ENCODE measurements at regions not wholly inside any gene's neighbourhood (a gene's known extent, or its start where the extent isn't known, plus 50 kb on each side); places are given as distances from the start of the nearest gene placed in this dataset.

- TF ChIP-seq ZNF462 (CRISPR knock-in tag; IDR thresholded peaks at IDR 0.05) (no peak), STAT1 (IDR thresholded peaks at IDR 0.05; ENCODE audit: unreplicated experiment) (no peak), NANOG (IDR thresholded peaks at IDR 0.05; ENCODE audit: borderline replicate concordance) (no peak)
- TF ChIP-seq, protein P1, sequence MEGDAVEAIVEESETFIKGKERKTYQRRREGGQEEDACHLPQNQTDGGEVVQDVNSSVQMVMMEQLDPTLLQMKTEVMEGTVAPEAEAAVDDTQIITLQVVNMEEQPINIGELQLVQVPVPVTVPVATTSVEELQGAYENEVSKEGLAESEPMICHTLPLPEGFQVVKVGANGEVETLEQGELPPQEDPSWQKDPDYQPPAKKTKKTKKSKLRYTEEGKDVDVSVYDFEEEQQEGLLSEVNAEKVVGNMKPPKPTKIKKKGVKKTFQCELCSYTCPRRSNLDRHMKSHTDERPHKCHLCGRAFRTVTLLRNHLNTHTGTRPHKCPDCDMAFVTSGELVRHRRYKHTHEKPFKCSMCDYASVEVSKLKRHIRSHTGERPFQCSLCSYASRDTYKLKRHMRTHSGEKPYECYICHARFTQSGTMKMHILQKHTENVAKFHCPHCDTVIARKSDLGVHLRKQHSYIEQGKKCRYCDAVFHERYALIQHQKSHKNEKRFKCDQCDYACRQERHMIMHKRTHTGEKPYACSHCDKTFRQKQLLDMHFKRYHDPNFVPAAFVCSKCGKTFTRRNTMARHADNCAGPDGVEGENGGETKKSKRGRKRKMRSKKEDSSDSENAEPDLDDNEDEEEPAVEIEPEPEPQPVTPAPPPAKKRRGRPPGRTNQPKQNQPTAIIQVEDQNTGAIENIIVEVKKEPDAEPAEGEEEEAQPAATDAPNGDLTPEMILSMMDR (conservative IDR thresholded peaks at IDR 0.05; ENCODE audit: low read depth in 2 of 2) = no peak
Observed at GRCh38 chr9:36729906-36730305, 157.2 kb downstream of the MELK start (continued).

DNA sequence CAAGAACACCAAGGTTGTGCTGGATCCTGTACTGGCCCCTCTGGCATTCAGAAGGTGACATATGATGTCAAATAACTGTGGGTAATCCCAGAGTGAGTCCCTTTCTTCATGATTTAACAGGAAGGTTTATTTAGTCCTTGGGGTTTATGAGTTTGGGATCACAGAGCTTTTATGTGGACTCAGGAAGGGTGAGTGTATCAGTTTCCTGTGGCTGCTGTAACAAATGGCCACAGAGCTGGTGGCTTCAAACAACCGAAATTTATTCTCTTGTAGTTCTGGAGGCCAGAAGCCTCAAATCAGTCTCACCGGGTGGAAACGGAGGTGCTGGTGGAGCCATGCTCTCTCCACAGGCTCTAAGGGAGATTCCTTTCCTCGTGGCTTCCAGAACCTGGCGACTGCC, 157.7 kb downstream of the MELK start:
- Mint-ChIP-seq H3K27ac (no peak overlapping the region), H3K36me3 (ENCODE audit: low read depth) (no peaks in the 10 kb centered on the region)
- no peak for ATAC-seq
- TF ChIP-seq CREB1 (CRISPR knock-in tag; IDR thresholded peaks at IDR 0.05; ENCODE audit: low read depth) (no peak), EZH2phosphoT487 (IDR thresholded peaks at IDR 0.05; ENCODE audit: unreplicated experiment) (no peak), ZNF462 (CRISPR knock-in tag; IDR thresholded peaks at IDR 0.05) (no peak), ZNF331 (CRISPR knock-in tag; IDR thresholded peaks at IDR 0.05; ENCODE audit: low read depth) (no peak), STAT1 (IDR thresholded peaks at IDR 0.05; ENCODE audit: unreplicated experiment) (no peak)

More for the DNA sequence above, 157.7 kb downstream of the MELK start:
- Histone ChIP-seq H3K4me2 (no peak overlapping the region), H3K36me3 (ENCODE audit: insufficient read depth) (no peaks in the 10 kb centered on the region), H3K4me1 (ENCODE audit: insufficient read depth) (no peaks in the 10 kb centered on the region; the same call in 1 of the 2 replicates), H3K27ac (ENCODE audit: low read depth) (no peak overlapping the region), H3K9me2 (ENCODE audit: insufficient read depth) (no peaks in the 10 kb centered on the region), H2AFZ (peak overlapping the region; percentile 10; the same call in 1 of the 2 replicates), H3K27me3 (ENCODE audit: insufficient read depth) (no peaks in the 10 kb centered on the region), H3F3A (replicated peaks; ENCODE audit: low read depth) (no peaks in the 10 kb centered on the region), H3K4me3 (no peak overlapping the region), H4K20me1 (replicated peaks; ENCODE audit: insufficient read depth) (no peaks in the 10 kb centered on the region), H3K79me2 (replicated peaks; ENCODE audit: insufficient read depth) (no peaks in the 10 kb centered on the region)
- H3K4me3 Mint-ChIP-seq = no peak overlapping the region
- peaks cover 4% of the 10 kb centered on the region for H3K27me3 Mint-ChIP-seq (ENCODE audit: insufficient read depth, low read depth, poor library complexity)
- DNase-seq (ENCODE audit: low spot score) = no peak
- H3K9me3 Mint-ChIP-seq = no peaks in the 10 kb centered on the region
- peaks cover 17% of the 10 kb centered on the region for H3K4me1 Mint-ChIP-seq

All from GM23338 (cell line).